ENCODE measurements at regions not wholly inside any gene's neighbourhood (a gene's known extent, or its start where the extent isn't known, plus 50 kb on each side); places are given as distances from the start of the nearest gene placed in this dataset.

DNA sequence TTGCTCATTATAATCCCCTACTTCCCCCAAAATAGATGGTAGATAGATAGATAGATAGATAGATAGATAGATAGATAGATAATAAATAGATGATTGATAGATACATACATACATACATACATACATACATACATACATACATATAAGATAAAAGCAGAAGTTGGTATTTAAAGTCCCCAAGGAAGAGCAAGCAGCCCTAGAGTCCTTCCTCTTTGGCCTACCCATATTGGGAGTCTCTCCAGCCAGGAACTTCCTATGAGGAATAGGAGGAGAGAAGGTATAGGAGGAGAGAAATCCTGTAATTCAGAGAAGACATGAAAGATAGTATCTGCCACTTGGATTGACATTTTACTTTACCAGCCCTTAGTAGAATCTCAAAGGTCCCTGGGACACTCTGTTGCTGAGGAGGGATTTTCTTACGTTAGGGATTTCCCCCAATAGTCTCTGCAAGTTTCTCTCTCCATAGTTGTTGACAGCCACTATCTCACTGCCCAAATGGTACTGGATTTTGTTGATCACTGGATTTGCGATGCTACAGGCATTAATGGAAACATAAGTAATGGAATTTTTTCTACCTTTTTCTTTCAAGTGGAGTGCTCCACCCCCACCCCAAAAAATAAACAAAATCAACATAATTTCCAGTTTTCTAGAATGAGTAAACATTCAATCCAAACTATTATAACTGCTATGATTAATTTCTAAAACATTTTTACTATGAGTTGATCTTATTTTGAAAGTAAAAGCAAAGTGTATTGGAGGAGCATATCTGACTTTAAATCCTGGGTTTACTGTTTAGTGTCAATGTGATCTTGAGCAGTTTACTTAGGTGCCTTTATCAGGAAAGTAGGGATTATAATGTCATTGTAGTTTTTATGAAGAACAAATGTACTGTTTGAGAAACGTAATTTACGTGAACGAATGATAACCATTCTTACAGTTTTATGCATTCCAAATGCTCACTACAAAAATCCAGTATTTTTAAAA is 93.2 kb upstream of the TNFSF4 start:
- DNase-seq (ENCODE audit: low read depth), result no peak
- H3K4me3 ChIP-seq (ENCODE audit: low read depth, low read length), result no peak overlapping the region
- TF ChIP-seq, protein P1, sequence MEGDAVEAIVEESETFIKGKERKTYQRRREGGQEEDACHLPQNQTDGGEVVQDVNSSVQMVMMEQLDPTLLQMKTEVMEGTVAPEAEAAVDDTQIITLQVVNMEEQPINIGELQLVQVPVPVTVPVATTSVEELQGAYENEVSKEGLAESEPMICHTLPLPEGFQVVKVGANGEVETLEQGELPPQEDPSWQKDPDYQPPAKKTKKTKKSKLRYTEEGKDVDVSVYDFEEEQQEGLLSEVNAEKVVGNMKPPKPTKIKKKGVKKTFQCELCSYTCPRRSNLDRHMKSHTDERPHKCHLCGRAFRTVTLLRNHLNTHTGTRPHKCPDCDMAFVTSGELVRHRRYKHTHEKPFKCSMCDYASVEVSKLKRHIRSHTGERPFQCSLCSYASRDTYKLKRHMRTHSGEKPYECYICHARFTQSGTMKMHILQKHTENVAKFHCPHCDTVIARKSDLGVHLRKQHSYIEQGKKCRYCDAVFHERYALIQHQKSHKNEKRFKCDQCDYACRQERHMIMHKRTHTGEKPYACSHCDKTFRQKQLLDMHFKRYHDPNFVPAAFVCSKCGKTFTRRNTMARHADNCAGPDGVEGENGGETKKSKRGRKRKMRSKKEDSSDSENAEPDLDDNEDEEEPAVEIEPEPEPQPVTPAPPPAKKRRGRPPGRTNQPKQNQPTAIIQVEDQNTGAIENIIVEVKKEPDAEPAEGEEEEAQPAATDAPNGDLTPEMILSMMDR (conservative IDR thresholded peaks at IDR 0.05; ENCODE audit: low read depth, low read length), result no peak

DNA sequence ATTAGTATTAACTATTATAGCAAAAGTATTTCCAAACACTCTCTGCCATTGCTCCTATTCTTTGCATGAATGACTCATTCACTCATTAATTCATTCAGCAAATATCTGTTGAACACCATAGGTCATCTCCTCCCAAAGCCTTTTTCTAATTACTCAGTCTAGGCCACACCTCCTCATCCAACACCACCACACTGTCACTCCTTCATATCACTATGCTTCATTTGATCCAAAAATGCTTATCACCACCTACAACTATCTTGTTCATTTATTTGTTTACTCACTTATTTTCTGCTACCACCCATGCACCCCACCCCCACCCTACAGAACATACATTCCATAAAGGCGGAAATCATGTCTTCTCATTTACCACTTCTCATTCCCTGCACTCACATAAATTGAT is 94.4 kb upstream of the TNFSF4 start:
- DNase-seq (ENCODE audit: low read depth), result no peak
- TF ChIP-seq, protein P1 (conservative IDR thresholded peaks at IDR 0.05; ENCODE audit: low read depth, low read length), result no peak
- no peak overlapping the region for H3K4me3 ChIP-seq (ENCODE audit: low read depth, low read length)

DNA sequence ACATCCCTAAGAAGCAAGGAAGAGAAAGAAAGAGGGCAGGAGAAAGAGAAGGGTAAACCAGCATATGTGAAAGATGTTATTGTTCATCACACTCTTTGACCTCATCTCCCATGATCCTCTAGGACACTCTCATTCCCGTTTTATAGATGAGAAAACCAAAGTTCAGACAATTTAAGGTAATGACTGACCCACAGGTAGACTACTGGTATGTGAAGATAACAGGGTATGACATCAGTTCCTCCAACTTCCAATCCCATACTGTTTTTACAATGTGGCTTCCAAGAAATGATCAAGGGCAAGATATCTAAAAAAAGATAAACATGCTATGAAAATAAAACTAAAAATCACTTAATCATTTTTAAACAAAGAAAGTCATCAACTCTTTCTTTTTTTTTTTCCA is 95.2 kb upstream of the TNFSF4 start:
- H3K4me3 ChIP-seq (ENCODE audit: low read depth, low read length), result no peak overlapping the region
- TF ChIP-seq, protein P1 (conservative IDR thresholded peaks at IDR 0.05; ENCODE audit: low read depth, low read length), result no peak
- no peak for DNase-seq (ENCODE audit: low read depth)

DNA sequence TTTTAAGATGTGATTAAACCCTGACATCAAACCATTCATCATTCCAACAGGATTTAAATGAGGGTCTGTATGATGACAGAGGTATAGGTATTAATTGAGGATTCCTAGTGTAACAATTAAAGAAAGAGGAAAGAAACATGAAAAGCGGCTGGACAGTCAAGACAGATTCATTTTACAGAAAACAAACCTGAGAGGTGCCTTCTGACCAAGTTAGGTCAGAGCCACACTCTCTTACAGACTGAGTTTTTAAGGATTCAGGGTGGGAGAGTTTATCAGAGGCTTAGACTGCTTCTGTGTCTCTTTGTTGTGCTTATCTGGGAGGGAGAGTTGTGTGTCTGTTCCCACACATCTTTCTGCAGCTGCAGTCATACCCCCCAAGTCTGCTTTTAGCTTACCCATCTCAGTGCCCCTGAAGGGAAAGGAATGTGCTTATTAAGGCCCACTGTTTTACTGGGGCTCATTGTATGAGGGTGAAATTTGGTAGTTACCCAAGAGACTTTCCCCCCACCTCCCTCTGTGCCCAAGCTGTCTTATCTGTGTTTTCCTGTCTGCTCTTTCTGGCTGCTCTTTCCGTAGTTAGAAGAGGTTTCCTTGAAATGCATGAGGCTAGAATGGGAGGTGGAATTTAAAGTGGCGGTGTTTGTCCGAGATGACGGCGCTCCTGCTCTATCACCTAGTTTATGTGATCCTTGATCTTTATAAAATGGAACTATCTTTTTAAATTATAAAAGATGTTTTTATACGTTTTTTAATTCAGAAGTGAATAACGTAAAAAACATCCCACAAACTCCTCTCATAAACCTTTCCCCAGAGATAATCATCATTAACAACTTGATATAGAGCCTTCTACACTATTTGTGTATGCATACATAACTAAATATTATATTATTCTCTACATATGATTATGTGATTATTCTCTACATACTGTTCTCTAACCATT is 96.0 kb upstream of the TNFSF4 start:
- TF ChIP-seq, protein P1 (conservative IDR thresholded peaks at IDR 0.05; ENCODE audit: low read depth, low read length), result no peak
- peak; percentile 23 for DNase-seq (ENCODE audit: low read depth)

DNA sequence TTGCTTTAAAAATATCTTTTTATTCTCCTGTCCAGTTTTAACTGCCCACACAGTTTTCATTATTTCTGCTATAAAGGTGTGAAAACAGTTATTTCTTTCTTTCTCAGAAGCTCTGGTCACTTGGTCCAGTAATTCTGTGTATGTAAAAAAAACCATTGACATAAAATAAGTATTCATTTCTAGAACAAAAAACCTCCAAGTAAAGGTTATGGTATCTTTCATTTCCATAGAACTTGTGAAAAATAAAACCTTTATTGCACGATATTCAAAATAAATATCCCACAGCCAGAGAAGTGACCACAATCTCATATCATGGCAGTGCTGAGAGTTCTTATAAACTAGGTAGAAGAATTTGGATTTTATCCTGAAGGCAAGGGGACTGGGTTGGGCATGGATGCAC is 96.9 kb upstream of the TNFSF4 start:
- TF ChIP-seq, protein P1 (conservative IDR thresholded peaks at IDR 0.05; ENCODE audit: low read depth, low read length), result no peak
- H3K4me3 ChIP-seq (ENCODE audit: low read depth, low read length), result no peak overlapping the region
- no peak for DNase-seq (ENCODE audit: low read depth)

More for the DNA sequence above, 96.0 kb upstream of the TNFSF4 start:
- H3K4me3 ChIP-seq (ENCODE audit: low read depth, low read length), result no peak overlapping the region

DNA sequence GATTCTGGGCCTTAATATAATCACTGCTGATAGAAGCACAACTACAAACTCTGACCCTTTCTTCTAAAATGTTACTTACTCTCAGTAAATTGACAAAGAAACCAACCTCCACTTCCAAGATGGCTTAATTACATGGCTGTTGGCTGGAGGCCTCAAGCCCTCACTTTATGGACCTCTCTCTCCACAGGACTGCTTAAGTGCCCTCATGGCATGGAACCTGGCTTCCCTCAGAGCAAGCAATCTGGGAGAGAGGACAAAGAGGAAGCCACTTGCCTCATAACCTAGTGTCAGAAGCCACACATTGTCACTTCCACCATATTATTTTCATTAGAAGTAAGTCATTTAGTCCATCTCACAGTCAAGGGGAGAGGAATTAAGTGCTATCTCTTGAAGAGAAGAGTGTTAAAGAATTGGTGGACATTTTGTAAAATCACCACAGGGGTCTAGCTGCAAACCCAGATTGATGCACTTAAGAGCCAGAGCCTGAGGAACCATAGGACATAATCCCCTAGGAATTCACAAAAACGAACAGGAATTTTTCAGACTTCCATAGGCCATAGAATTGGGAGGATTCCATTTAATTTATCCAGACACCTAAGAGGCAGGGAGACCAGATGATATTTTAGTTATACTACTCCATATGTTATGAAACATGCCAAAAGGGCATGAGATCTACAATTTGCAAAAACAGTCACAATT is 97.5 kb upstream of the TNFSF4 start:
- TF ChIP-seq, protein P1 (conservative IDR thresholded peaks at IDR 0.05; ENCODE audit: low read depth, low read length), result no peak
- DNase-seq (ENCODE audit: low read depth), result no peak
- H3K4me3 ChIP-seq (ENCODE audit: low read depth, low read length), result no peak overlapping the region
